ENCODE measurements at regions not wholly inside any gene's neighbourhood (a gene's known extent, or its start where the extent isn't known, plus 50 kb on each side); places are given as distances from the start of the nearest gene placed in this dataset.

DNA sequence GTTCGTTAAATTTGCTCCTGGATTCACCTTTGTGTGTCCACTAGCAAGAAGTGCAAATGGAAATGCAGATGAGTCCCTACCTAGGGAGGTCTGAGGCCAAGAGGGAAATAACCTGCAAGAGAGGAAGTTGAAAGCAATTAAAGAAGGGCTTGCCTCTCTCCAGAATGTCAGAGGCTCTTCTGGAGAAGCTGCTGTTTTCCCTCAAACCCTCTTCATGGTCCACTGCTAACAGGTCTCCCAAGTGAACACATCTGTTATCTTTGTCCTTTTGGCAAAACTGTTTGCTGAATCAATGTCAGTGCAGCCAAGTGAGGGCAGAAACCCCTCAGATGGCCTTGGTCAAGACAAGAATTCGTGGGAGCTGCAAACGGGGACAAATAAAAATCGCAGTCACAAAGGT is 177.3 kb upstream of the PLXNA2 start:
- no peak for DNase-seq

DNA sequence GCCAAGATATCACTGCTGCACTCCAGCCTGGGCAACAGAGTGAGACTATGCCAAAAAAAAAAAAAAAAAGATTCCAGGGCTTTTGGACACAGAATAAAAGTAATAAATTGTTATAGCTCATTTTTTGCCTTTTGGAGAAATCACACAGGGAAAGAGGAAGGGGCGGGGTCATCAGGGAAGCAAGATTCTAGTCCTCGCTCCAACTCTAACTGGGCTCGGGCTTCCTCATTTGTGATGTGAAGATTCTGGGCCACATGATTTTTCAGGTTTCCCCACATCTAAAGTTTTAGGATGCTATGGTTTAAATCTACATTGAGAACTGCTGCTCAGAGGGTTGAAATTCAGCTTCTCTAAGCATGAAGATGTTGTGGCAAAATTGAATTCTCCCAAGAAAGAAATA is 179.3 kb upstream of the PLXNA2 start:
- no peak for DNase-seq

DNA sequence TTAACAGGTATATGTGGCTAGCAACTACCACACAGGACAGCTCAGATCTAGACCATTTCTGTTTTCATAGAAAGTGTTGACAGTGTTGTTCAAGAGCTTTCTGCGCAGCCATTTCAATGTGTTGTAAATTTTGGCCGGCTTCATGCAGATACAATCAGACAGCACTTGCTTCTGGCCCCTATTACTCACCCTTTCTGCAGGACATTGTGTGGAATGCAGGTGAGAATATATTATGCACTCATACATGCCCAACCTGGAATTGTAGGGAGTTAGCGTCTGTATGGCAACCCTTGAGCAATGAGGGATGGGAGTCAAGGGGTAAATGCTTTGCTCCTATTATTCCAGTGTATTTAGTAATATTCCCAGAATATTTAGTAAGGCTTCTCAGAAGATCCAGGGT is 180.9 kb upstream of the PLXNA2 start:
- no peak for DNase-seq

DNA sequence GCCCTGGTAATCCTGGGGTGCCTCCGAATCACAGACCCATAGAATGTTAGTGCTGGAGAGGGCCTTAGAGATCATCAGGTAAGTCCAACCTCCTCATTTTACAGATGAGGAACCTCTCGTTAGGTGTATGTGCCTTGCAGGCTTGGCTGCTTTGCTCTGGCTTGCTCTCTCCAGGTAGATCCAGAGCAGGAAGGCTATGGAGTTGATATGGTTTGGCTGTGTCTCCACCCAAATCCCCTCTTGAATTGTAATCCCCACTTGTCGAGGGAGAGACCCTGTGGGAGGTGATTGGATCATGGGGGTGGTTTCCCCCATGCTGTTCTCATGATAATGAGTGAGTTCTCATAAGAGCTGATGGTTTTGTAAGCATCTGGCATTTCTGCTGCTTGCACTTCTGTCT is 186.0 kb upstream of the PLXNA2 start:
- DNase-seq, result no peak

DNA sequence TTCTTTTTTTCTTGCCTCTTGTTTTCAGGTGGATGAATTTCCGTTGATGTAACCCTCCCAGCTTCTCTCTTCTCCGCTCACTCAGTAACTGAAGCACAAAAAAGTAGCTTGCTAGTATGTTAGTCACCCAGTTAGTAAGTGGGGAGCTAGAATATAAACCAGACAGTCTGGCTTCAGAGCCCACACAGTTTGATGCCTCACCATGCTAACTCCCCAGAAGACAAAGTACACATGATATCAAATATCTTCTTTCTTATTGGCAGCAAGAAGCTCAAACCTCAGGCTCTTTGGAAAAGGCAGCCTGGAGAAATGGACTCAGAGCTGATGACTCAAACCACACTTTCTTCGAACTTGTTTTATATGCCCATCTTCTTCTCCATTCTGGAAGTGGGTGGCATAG is 187.5 kb upstream of the PLXNA2 start:
- DNase-seq, result no peak

DNA sequence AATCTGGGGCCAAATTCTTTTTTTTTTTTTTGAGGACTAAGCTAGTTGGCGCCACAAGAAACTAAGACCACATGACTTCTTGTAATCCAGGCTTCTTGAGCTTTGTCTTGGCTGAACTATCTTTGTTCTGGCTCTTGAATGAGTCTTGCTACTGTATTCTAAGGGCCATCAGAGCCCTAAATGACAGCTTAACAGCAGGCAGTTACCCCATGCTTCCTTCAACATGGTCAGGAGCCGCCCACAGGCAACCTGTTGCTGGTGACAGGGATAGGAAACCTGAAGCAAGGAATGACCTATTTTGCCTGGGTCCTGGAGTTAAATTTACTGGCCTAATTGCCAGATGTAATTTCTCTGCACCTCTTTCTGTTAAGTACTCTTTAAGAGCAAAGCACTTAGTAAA is 188.2 kb upstream of the PLXNA2 start:
- no peak for DNase-seq

DNA sequence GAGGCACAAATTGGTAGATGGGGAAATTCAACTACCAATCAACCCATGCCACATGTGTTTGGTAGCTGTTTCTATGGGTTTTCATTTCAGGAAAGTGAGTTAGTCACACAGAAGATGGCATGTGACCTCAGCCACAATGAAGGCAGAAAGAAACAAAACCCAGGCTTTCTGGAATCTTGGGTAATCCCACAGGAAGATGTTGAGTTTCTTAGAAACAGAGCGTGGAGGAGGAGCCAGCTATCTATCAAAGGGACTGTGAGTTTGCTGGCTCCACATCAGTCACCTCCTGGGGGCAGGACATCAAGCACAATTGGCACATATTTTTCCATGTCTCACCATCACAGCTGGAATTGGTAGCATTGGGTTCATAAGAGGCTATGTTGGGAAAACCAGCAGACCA is 188.9 kb upstream of the PLXNA2 start:
- no peak for DNase-seq

DNA sequence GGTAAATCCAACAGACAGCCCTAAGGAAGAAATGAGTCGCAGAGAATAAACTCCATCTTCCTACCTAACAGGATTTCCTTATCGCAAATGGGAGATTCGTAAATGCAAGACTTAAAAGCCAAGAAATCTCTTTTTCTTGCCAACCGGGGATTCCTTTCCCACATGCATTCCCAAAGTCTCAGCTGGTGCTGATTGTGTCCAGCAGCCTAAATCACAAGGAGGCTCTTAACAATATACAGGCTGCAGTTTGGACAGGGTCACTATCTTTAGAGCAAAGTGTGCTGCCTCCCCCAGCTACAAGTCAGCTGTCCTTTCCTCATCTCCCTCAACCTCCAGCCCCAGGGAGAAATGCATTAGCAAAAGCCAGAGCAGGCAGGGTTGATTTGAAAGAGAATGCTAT is 189.8 kb upstream of the PLXNA2 start:
- DNase-seq, result no peak

DNA sequence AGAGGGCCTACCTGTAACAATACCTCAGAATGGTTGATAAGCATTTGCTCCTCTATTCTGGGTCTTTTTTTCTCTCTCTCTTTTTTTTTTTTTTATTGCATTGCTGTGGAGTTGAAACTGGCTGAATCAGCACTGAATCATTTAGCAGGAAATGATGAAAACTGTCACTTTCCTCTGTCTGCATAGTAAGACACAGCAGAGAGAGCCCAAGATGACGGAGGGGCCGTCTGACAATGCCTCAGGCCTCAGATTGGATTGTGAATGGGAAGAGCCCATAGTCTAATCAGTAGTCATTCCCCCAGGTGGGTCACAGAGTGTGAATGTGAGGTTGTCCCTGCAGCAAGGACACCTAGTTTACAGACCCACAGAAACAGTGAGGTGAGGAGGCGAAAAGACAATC is 193.2 kb upstream of the PLXNA2 start:
- DNase-seq, result no peak

DNA sequence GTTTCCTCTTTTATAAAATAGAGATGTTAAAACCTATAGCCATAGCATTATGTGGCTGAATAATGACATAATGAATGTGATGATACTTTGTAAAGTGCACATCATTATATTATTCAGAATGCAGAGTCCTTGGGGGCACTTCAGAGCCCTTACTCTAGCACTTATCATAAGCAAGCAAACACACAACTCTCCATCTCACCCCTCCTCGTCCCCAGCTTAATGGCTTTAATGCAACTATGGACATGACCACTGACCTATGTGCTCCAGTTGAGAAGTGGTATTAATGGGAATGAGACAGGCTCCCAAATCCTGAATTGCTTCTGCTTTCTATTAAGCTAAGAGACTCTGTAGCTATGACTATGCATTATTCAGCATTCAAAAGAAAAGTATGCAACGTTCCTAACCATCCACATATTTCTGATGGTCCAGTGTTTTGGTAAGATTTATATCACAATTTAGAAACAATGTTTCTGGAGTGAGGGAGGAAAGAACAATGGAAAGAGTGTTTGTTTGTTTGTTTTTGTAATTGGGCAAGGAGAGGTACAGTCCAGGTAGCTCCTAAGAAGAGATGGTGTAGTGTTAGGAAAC is 194.0 kb upstream of the PLXNA2 start:
- DNase-seq, result no peak

DNA sequence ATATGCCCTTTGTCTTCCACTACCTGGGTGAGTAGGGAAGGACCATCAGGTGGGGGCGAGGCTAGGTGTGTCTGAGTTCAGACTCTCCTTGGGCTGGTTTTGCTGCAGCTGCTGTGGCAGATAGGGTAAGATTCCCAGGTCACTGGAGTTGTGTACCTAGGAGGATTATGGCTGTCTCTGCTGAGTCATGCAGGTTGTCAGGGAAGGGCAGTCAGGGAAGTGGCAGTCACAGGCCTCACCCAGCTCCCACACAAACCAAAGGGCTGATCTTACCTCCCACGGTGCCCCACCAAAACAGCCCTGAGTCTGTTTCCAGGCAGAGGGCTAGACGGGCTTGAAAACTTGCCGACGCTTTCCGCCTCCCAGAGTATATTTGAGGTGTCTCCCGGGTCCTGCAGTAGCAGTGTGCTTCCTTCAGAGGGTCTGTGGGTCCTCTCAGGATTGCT is 201.6 kb upstream of the PLXNA2 start:
- no peak for DNase-seq

DNA sequence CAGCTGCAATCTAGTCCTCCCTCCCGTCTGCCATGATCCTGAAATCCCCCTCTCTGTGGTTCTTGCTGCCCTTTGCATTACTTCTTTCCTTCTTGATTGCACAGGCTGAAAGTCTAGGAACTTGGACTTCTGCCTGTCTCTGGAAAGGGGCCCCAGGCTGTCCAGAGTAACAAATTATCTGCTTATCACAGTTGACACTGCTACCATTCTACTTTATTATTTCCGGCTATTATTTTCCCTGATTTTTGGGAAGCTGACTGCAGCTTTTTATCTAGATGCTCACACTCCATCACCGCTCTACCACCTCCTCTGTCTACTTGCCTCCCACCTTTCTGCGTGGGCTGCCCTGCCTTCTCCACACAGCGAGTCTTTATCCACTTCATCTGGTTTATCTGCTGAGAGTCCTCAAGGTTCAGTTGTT is 202.1 kb upstream of the PLXNA2 start:
- DNase-seq, result no peak

DNA sequence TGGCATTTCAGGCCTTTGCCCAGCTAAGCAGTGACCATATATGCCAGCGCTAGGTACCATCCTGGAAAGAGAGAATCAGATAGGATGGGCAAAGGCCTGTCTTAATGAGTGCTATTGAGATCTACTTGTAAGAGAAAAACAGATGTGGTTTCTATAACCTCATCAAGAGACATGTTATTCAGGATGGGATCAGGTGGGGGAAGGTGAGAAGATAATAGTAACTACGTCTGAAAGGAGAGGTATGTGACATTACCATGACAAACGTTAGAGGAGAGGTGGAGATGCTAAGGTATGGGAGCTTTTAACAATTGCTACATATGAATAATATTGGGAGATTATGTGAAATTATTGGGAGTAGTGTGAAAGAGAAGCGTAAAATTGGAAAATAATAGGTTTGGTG is 204.2 kb upstream of the PLXNA2 start:
- no peak for DNase-seq

DNA sequence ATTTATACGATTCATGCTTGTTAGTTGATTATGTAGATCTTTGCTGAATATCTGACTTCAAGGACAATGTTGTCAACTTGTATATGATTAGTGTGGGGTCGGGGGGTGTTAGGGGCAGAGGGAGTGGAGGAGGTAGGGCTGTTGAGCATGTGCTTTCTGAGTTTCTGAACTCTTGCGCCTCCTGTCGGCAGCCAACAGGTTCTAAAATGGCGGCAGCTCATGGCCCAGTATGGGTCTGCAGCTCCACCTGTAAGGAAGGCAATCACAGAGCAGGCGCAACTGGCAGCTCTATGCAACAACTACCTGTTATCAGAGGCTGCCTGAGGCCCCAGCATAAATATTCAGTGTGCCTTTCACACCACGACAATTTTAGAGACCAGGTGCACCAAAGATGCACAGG is 205.8 kb upstream of the PLXNA2 start:
- peak; percentile 15 for DNase-seq

DNA sequence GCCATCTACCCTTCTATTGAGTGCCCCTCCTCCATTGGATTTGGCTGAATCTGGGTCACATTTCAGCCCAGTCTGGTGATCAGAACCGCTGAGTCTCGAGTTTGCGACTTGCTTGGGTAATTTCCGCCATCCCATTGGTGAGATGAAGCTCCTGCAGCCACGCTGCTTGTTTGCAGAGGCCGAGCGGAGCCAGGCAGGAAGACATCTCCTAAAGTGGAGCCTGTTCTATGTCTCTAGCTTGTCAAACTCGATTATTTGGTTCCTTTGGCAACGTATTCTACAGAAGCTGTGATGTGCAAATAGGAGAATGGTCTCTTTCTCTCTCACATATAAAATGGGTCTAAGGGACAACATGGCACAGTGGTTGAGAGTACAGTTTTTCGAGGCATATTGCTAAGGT is 206.8 kb upstream of the PLXNA2 start:
- no peak for DNase-seq

DNA sequence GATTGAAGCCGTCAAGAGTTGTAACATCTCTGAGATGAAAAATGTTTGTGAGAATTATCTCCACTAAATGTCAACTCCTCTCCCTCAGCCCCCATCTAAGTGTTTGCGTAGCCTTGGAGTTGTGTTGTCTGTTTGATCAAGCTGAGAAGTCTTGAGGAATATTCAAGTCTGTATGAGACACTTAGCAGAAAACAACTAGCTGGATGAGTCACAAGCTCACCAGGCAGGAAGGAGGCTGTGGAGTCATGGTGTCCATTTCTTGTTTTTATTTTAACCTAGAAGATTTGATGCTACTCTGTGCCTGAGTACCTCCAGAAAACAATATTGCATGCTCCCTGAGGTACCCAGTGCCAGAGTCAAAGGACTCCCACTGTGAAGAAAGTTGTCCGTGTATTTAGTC is 211.6 kb upstream of the PLXNA2 start:
- no peak for DNase-seq

DNA sequence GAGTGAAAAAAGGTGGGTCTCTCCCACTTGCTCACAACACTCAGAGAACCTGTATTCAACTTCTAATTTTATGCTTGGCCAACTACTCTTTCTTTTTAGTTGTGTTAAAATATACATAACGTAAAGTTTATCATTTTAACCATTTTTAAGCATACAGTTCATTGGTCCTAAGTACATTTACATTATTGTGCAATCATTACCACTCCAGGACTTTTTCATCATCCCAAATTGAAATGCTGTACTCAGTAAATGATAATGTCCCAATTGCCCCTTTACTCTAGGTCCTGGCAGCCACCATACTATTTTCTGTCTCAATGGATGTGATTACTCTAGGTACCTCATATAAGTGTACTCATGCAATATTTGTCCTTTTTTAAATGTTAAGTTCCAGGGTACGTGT is 212.3 kb upstream of the PLXNA2 start:
- no peak for DNase-seq

DNA sequence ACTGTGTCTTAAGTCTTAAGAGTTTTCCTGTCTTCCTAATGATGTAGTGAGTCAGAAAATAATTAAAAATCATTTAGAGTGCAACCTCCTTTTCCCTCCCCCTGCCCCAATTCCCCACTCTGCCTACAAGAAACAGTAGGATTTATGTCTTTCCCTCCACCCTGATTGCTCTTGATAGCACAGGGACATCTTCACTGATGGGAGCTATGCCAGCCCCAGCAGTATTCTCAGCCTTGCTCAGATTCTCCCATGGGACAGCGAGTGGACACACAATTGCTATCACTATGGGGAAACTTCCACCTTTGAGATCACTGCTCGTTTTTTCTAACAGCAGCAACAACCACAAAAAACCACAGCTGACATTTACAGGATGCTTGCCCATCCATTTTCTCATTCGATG is 216.6 kb upstream of the PLXNA2 start:
- DNase-seq, result no peak

DNA sequence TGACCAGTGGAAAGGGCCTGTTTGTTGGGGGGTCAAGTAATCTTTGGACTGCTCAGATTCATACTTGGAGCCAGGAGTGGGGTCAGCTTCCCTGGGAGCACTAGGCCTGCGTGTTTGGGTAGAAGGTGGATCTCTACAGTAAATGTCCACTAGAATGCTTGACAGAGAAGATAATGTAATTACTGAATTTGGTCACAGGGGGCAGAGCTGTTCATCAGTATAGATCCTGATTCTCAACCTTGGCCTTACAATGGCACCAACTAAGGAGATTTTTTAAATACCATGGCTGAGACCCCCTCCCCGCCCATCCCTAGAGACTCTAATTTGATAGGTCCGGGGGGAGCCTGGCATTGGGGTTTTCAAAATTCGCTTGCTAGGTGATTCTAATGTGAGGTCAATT is 217.5 kb upstream of the PLXNA2 start:
- peak; percentile 8 for DNase-seq

DNA sequence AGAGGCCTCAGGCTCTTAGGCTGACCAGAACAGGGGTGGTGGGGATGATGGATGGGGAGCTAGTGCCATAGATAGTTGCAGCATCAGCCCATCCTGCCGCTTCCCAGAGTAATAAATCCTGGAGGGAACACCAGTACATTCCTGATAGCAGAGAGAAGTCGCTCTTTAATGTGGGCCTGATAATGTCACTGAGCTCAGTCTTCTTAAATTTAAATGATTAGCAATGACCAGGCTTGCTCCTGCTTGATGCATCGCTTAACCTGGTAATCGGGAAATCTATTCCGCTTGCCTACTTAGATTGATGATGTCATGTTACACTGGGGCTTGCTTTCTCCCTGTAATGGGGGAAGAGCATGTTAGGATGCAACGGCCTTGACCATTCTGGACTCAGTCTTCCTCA is 218.6 kb upstream of the PLXNA2 start:
- no peak for DNase-seq

DNA sequence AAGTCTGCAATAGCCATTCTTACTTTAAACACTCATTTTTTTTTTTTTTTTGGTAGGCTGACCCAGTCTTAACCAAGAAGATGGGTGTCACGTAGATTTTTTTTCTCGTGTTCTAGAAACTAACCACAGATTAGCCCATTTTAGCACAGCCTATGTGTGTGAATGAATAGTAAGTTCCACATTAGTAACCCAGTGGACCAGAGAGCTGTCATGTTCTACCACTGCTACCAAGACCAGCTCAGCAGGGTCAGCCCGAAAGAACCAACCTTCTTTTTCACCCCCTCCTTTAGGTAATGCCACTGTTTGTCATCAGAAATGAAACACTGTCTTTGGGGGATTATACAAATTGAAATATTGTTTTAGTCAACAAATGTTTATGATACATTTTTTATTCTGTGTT is 221.1 kb upstream of the PLXNA2 start:
- DNase-seq, result no peak

DNA sequence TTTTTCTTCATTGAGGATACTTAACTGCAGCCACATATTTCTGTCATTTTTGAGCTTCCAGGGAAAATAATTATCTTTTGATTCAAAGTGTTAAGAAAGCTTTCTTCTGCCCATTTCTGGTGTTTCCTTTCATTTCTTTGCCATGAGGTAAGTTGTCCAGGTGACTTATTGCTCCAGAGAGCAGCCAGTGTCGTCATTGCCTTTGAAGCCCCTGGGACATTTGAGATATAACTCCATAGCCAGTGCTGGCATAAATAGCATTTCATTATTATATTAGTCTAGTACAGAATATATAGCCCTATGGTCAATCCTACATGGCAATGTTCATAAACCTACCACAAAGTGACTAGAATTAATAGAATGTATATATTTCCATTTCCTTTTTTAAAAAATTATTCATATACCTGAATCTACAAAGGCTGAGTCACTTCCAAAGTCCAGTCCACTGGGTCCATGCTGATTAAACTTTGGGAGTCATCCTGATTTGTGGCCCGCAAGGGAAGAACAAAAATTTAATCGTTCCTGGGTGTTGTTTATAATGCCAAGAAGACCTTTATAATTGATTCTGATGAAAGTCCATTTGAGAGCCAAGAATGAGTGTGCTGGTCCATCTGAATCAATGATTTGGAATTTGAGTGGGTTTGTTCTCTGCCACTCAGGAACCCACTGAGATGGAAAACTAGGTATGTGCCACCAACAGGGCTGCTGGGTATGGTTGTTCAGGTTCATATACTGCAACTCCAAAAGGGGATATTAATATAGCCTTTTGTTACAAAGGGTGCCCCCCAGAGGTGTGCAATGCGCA is 221.8 kb upstream of the PLXNA2 start:
- no peak for DNase-seq

DNA sequence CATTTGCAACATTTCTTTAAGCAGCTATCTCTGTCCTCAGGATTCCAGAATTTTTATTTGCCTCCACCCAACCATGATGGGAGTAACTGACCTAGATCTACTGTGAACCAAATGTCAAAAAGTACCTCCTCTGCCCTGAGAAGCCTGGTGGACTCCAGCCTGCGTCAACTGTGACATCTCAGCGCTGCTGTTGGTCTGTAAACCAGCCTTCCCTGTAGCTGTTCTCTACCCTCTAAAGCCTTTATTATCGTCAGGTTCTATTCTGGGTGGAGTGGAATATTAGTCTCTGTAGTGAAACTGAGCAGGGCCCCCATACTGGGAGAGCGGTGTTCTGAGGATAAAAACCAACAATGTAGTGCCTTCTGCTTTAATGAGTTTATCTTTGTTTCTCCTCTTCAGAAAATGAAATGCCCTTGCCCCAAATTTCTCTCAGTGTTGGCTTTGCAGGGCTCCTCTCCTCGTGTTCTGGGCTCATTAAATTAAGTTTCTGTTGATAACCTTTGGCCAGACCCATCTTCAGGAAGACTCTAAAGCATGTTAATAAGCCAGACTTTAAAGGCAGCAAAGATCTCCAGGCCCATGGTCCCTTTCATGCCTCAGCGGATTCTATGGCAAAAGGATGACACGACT is 223.1 kb upstream of the PLXNA2 start:
- DNase-seq, result no peak

DNA sequence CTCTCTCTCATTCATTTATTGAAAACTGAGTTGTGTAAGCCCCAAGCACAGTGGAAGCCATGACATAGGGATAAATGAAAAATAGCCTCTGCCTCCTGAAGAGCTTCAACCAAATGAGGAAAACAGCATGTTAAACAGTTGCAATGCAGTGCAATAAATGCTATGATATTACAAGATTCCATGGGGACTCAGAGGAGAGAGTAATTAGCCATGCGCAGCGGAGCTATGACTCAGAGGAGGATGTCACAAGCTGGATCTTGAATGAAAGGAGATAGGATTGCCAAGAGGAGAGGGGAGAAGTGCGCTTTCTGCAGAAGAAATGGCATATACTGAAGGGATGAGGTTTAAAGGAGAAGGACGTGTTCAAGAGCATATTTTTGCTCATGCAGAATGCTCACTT is 231.3 kb upstream of the PLXNA2 start:
- no peak for DNase-seq

Measured in RPMI8226 (cell line).